ENCODE measurements at regions not wholly inside any gene's neighbourhood (a gene's known extent, or its start where the extent isn't known, plus 50 kb on each side); places are given as distances from the start of the nearest gene placed in this dataset.
"Not testable (repeated sequence)": the region's sequence is repeated elsewhere in the genome, so short reads cannot be mapped to it uniquely, and the experiment has no call there.

DNA sequence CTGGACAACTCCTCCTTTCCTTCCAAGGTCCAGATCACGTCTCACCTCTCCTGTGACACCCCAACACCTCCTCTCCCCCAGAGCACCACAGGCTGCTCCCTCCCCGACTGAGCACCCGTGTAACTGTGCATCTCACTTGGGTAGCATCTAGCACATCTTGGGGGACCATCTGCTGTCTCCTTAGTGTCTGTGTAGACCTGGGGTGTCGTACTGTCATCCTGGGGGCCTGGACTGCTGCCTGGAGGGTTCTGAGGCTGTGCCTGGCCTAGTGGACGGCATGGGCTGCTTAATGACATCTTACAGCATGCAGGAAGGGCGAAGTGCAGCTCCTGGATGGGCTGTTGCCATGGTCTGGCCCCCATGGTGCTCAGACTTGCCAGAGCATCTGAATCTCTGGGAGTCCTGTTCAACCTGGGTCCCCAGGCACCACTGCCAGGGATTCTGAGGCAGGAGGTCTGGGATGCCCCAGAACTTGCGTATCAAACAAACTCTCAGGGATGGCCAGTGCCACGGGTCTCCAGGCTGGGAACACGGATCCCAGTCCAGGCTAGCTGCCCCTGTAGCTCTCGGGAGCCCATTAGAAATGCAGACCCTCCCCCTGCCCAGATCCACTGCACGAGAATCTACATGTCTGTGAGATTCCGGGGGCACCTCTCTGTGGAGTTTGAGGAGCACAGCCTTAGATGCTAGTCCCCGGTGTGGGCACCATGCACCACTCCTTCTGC is 194.4 kb upstream of the ZNF469 start:
- POLR2A ChIA-PET; CTCF ChIA-PET; DNase-seq (ENCODE audit: extremely low spot score): not testable (repeated sequence)

GRCh38 chr16:88190592-88191095 is 192.1 kb upstream of the ZNF469 start:
- POLR2A ChIA-PET; CTCF ChIA-PET; DNase-seq (ENCODE audit: extremely low spot score): not testable (repeated sequence)

DNA sequence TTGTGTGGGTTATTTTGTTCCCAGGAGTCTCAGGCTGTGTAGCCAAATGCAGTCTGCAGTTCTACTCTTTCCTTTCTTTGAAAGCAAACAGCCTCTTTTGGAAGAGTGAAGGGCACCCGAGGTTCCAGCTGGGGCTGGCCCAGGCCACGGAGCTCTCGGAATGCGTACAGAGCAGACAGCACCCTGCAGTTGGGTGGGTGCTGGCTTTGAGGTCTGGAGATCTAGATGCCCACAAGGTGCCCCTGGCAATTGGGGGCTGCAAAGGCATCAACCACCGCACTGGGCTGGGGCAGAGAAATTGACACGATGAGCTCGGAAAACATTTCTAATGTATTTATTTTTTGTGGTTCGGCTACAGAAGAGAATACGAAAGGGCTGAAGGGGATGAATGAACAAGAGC is 191.6 kb upstream of the ZNF469 start:
- CTCF ChIA-PET; DNase-seq (ENCODE audit: extremely low spot score); POLR2A ChIA-PET: not testable (repeated sequence)

DNA sequence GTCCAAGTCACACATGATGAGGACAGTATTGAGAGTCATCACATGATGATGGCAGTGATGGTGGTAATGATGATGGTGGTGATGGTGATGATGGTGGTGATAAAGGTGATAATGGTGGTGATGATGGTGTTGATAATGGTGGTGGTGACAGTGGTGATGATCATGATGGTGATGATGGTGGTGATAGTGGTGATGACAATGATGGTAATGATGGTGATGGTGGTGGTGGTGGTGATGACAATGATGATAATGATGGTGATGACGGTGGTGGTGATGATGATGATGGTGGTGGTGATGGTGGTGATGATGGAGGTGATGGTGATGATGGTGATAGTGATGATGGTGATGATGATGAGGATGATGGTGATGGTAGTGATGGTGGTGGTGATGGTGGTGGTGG is 190.2 kb upstream of the ZNF469 start:
- DNase-seq (ENCODE audit: extremely low spot score), result no peak
- ChIA-PET CTCF (no interaction called here), POLR2A (no interaction called here)
- TF ChIP-seq ZNF384 (IDR thresholded peaks at IDR 0.05) (no peak), ARNT (IDR thresholded peaks at IDR 0.05) (no peak), FOXA1 (IDR thresholded peaks at IDR 0.05) (no peak), HDGF (IDR thresholded peaks at IDR 0.05; ENCODE audit: borderline replicate concordance) (no peak), TARDBP (IDR thresholded peaks at IDR 0.05) (no peak), SUZ12 (IDR thresholded peaks at IDR 0.05) (no peak), SP1 (IDR thresholded peaks at IDR 0.05) (no peak), NFRKB (IDR thresholded peaks at IDR 0.05) (no peak), ELF4 (IDR thresholded peaks at IDR 0.05) (no peak), CTBP1 (IDR thresholded peaks at IDR 0.05; ENCODE audit: borderline replicate concordance) (no peak), FOXM1 (IDR thresholded peaks at IDR 0.05; ENCODE audit: borderline replicate concordance) (no peak), FOXK2 (IDR thresholded peaks at IDR 0.05) (no peak), L3MBTL2 (conservative IDR thresholded peaks at IDR 0.05) (no peak), LEF1 (IDR thresholded peaks at IDR 0.05; ENCODE audit: borderline replicate concordance) (no peak), BHLHE40 (IDR thresholded peaks at IDR 0.05; ENCODE audit: borderline replicate concordance) (no peak)
- TF ChIP-seq, protein P1, sequence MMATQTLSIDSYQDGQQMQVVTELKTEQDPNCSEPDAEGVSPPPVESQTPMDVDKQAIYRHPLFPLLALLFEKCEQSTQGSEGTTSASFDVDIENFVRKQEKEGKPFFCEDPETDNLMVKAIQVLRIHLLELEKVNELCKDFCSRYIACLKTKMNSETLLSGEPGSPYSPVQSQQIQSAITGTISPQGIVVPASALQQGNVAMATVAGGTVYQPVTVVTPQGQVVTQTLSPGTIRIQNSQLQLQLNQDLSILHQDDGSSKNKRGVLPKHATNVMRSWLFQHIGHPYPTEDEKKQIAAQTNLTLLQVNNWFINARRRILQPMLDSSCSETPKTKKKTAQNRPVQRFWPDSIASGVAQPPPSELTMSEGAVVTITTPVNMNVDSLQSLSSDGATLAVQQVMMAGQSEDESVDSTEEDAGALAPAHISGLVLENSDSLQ (IDR thresholded peaks at IDR 0.05), result no peak

DNA sequence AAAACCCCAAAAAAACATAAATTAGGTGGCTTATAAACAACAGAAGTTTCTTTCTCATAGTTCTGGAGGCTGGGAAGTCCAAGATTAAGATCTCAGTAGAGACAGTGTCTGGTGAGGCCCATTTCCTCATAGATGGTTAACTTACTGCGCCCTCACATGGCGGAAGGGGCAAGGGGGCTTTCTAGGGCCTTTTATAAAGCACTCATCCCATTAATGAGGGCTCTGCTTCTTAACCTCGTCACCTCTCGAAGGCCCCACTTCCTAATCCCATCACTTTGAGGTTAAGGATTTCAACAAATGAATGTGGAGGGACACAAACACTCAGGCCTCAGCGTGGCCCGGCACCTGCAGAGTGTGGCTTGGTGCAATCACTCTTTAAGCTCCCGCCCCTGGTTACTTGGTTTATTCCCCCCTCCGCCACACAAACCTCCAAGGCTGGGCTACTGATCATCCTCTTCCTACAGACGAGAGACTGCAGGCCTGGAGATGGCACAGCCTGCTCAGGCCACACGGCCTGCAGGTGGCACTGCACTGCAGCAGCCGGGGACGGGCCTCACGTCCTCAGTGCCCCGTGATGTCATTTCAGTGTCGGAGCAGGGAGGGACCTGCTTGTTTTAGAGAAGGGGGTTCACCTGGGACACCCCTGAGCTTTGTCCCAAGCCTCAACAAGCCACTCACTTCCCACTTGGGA is 188.9 kb upstream of the ZNF469 start:
- DNase-seq (ENCODE audit: extremely low spot score); CTCF ChIA-PET; POLR2A ChIA-PET: not testable (repeated sequence)

DNA sequence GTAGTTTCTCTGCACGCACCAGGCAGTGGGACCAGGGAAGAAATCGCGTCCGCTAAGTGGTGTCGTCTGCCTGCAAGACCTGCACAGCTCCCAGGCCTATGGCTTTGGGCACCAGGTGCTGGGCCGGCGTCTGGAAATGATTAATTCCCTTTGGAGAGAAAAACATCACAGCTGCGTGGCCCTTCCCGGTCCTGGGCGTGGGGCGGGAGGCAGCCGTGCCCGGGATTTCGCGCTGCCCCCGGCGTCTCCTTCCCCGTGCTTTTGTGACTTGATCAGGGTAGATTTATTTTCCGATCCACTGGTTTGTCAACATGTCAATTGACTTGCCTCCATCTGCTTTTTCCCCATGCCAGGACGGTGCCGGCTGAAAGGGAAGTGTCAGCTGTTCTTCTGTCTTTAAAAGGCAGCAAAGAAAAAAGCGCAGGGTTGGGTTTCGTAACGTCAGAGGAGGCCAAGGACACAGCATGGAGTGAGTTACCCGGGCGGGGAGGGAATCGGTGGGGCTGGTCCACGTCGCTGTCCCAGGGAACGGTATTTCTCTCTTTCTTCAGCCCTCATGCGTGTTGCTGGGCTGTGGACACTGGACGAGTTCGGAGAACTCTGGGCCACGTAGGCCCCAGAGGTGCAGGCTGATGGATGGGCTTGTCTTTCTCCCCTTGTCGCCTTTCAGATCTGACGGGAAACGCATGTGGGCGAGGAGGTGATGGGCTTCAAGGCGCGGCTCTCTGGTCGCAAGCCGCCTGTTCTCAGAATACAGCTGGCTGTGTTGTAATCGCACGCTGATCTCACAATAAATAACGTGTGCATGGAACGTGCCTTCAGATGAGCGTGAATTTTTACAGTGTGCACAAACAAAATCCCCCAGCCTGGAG is 188.1 kb upstream of the ZNF469 start:
- DNase-seq (ENCODE audit: extremely low spot score), result no peak
- TF ChIP-seq ELF4 (IDR thresholded peaks at IDR 0.05) (no peak), ARNT (IDR thresholded peaks at IDR 0.05) (no peak), TARDBP (IDR thresholded peaks at IDR 0.05) (no peak), ZNF384 (IDR thresholded peaks at IDR 0.05) (no peak), FOXK2 (IDR thresholded peaks at IDR 0.05) (no peak), BHLHE40 (IDR thresholded peaks at IDR 0.05; ENCODE audit: borderline replicate concordance) (no peak), HDGF (IDR thresholded peaks at IDR 0.05; ENCODE audit: borderline replicate concordance) (no peak), CTBP1 (IDR thresholded peaks at IDR 0.05; ENCODE audit: borderline replicate concordance) (no peak)
- POLR2A ChIA-PET, result no interaction called here
- CTCF ChIA-PET, result no interaction called here

DNA sequence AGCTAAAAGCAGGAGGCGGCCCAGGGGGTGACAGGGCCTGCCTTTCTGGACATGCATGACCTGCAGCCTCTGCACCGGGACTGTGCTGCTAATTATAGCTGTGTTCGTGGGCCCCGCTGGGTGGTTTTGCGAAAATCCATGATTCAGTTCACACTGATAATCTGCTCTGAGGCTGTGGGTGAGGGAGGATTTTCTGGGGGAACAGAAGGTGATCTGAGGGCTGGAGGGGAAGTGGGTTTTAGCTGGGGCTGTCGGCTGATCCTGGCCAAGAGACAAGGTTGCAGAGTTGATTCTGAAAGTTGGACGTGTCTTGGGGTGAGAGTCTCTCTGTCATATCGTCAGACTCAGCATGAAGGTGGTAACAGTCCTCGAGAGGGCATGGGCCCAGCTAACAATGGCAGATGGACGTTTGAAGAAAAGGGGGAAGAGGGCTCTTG is 187.5 kb upstream of the ZNF469 start:
- DNase-seq (ENCODE audit: extremely low spot score), result no peak
- CTCF ChIA-PET, result no interaction called here
- POLR2A ChIA-PET, result no interaction called here
- TF ChIP-seq, protein P1 (IDR thresholded peaks at IDR 0.05), result no peak
- TF ChIP-seq BHLHE40 (IDR thresholded peaks at IDR 0.05; ENCODE audit: borderline replicate concordance) (no peak), TARDBP (IDR thresholded peaks at IDR 0.05) (no peak), NFRKB (IDR thresholded peaks at IDR 0.05) (no peak), SUZ12 (IDR thresholded peaks at IDR 0.05) (no peak), L3MBTL2 (conservative IDR thresholded peaks at IDR 0.05) (no peak), FOXA1 (IDR thresholded peaks at IDR 0.05) (no peak)
